ENCODE measurements at regions not wholly inside any gene's neighbourhood (a gene's known extent, or its start where the extent isn't known, plus 50 kb on each side); places are given as distances from the start of the nearest gene placed in this dataset.
"Not testable (repeated sequence)": the region's sequence is repeated elsewhere in the genome, so short reads cannot be mapped to it uniquely, and the experiment has no call there.

DNA sequence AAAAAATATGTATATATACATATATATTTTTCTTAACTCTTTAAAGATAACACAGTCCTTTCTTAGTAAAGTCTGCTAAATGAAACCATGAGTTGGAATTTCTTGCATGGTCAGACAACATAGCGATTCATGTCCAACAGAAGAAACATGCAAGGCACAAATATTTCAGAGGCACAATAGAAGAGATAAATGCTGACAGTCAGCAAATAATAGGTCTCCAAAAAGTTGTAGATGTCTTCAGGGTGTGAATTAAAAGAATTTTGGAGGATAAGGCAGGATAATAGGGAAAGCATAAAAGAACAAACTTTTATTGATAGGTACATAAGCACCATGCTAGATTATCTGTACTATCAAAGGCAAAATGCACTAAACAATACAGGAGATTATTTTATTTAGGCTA, 800.2 kb downstream of the PLCL1 start:
- no peak for DNase-seq

DNA sequence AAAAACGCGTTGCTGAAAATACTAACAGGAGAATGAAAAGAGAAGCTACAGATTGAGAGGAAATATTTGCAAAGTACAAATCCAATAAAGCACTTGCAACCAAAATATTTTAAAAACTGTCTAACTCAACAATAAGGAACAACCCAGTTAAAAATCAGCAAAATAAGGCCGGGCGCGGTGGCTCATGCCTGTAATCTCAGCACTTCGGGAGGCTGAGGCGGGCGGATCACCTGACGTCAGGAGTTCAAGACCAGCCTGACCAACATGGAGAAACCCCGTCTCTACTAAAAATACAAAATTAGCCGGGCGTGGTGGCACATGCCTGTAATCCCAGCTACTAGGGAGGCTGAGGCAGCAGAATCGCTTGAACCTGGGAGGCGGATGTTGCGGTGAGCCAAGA, 798.6 kb downstream of the PLCL1 start:
- DNase-seq: not testable (repeated sequence)

DNA sequence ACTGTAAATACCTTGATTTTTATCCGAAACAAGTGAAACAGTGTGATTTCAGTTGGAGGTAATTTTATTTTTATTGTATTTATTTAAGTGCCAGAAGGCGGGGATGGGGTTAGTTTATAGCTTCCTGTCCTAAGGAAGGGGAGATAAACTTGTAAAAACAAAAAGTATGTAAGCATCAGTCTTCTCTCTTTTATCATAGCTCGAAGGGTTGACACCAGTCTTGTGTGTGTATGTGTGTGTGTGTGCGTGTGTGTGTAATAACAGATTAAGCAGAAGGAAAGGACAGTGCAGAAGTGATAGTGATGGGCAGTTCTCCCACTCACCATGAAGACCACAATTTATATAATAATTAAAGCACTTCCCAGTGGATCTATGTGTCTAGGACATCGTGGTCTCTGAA, 793.3 kb downstream of the PLCL1 start:
- DNase-seq: no peak

DNA sequence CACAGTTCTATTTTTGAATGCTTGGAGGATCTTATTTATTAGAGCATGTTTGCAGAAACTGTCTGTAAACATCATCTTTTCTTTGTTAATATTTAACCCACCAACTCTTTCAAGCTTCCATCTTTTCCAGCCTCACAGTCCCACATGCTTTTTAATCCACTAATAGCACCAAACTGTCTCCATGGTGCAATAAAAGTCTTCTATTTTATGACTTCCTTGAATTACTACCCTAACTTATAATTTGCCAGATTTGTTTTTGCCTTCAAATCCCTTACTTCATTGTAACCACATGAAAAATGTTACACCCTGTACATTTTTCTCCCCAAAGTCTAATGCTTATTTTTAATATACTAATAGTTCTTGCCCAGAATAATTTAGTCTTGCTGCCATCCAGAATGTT, 792.6 kb downstream of the PLCL1 start:
- no peak for DNase-seq

DNA sequence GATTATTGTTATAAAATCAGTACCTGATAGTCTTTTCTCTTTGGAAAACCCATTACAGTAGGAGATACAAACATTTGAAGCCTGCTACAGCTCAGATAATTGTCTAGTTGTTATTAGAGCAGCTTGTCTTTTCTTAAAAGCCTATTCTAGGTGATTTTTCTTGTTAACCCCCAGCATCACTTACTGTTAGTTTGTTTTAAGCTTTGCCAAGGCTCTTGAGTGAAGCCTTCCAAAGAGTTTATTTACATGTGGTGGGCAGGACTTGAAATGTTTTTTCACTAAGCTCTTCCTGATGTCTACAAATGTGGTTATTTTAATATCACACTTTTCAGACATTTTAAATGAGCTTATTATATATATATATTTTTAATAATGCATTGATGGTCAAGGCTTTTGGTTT, 791.3 kb downstream of the PLCL1 start:
- no peak for DNase-seq

DNA sequence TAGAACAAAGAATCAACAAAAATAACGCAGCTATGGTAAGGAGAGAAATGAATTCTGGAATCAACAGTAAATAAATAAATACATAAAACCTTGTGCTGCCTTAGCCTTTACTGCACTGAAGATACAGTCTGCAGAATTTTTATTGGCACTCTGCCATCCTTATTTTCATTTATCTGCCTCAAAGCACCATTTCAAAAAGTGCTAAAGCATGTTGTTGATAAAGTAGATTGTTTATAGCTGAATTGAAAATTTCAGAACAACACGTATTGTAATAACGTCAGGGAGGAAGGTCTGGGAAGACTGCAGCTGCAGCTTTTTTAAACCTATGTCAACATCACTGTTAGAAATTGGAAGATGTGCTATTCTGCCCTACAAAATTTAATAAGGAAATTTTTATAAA, 787.2 kb downstream of the PLCL1 start:
- no peak for DNase-seq

DNA sequence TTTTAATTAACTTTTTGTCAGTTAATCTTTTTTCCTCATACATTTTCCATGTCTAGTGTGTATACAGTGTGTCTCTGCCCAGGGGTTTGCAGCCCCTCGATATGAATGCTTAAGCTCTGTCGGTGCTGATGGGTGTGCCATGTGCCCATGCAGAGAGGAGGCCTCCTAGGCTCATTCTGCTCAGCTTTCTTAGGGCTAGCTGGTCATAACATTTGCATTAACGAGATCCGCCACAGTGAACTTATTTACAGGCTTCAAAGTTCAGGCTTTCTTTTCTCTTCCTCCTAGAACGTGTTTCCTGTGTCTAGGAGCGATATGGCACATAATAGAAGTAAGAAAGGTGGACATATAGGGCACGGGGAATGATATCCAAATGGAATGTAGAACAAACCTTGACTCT, 783.3 kb downstream of the PLCL1 start:
- DNase-seq: no peak

DNA sequence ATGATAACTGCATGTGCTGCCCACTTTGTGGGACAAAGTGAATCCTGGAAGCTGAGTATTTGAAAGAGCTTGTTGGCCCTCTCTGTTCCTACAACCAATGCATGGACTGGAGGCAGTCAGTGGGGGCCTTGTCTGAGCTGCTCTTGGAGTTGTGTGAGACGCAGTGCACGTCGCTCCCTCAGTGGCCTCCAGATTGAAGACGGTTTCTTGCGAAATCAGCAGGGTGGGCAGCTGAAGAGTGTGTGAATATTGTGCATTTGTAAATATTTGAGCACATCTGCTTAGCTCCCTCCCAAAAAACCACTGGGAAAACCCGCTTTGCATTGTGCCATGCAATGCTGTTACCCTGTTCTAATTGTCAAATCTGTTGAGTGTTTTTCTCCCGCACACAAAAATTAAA, 782.8 kb downstream of the PLCL1 start:
- DNase-seq: no peak

DNA sequence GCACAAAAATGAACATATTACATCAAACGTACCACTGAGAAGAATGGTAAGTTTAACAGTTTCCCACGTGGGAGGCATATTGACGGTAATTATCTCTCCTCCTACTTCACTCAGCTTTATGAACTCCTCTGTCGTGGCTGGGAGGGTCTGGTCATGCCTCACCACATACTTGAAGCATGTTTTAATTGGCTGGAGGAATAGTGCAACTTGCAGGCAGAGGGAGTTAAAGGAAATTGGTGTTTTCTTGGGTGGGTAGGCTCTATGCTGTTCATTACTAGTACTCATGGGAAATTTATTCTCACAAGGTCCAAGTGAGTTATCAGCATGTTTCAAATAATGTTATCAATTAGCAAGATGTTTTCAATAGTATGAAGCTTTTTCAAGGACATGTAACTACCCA, 767.0 kb downstream of the PLCL1 start:
- DNase-seq: no peak

DNA sequence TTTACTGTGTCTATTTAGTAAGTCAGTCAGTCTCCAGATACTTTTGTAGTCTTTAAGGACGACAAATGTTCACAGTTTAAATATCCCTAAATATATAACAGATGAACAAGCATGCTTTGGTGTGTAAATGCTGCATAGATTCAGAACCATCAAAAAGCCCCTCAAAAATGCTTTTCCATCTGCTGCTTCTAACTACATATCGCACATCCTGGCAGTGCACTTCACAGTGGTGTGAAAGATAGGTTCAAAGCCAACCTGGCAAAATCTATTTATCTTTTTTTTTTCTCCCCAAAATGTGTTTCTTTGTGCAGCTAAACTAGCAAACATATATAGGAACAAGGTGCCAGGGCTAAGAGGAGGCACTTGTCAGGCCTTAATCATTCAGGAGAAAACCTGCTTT, 753.8 kb downstream of the PLCL1 start:
- DNase-seq: no peak

DNA sequence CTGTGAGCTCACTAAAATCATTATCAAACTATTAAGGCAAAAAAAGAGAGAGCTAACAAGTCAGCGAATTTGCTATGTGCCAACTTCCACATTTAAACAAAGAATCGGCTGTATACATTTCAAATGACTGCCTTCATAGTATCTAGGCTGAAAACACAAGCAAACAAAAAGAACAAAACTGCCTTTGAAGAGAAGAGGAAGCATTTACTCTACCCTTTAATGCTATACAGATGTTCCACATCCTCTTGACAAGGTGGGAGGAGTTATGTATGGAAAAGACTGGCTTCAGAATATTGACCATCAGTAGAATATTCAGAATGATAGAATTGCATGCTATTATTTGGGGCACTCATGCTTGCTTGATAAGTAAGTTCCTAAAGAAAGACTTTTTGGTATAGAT, 741.7 kb downstream of the PLCL1 start:
- no peak for DNase-seq

DNA sequence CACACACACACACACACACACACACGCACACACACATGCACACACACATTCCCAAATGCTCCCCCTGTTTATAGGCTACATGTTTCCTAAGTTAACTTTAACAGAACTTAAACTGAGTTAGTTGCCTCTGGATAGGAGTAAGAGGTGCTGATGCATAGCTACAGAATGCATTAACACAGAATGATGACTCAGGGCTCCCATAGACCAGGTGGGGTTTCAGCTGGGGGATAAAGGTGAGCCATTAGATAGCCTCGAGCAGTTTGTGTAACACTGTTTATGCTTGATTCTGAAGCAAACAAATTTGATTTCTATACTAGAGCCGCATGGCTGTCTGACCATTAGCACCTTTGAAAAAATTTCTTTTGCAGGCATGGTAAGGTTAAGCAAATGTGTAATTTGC, 741.0 kb downstream of the PLCL1 start:
- no peak for DNase-seq

DNA sequence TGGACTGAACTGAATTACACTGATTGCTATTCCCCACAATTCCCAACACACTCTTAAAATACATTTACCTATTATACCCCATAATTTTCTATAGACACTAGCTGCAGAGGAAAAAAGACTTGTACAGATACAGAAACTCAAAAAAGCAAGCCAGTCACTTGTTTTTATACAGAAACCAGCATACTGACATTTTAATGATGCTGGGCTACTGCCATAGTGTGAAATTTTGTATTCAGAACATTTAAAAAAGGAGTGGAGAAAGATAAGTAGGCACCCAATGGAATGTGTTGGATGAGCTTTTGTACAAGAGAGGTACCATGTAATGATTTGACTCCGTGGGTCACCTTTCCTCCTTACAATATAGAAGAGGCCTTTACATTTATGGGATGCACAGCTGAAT, 740.1 kb downstream of the PLCL1 start:
- DNase-seq: no peak

DNA sequence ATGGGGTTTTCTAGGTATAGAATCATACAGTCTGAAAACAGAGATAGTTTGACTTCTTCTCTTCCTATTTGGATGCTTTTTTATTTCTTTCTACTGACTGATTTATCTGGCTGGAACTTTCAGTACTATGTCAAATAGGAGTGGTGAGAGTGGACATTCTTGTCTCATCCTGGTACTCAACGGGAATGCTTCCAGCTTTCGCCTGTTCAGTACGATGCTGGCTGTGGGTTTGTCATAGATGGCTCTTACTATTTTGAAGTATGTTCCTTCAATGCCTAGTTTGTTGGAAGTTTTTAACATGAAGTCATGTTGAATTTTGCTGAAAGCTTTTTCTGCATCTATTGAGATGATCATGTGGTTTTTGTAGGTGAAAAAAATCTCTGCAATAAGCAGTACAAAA, 730.4 kb downstream of the PLCL1 start:
- DNase-seq: no peak

DNA sequence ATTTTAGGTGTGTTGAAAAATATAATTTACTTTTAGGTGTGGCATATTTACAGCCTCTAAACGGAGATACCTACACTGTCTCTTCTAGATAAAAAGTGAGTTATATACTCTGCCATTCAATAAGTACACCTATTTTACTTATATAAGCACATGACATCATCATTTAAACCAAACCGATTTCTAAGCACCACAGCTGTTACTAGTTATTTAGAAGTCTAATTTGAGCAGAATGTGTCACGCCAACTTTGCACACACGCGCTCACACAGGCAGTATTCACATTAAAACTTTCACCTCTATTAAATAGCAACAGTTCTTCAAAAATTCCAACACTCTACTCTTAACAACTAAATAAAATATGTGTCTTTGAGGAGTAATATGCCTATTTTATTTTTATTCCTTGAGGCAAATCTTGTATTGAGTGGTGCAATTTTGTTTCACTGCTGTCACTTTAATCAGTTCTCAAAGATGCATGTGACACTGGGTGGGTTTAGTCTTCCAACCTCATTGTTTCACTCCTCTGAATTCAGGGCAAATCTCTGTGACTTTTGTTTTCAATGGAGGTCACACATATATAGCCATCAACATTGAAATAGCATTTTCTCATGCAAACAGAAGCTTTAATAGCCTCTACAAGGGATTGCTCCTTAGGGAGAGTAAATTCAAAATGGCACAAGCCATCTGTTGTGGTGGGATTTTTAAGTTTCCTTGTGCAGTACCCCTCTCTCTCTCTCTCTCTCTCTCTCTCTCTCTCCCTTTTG, 721.0 kb downstream of the PLCL1 start:
- no peak for DNase-seq

DNA sequence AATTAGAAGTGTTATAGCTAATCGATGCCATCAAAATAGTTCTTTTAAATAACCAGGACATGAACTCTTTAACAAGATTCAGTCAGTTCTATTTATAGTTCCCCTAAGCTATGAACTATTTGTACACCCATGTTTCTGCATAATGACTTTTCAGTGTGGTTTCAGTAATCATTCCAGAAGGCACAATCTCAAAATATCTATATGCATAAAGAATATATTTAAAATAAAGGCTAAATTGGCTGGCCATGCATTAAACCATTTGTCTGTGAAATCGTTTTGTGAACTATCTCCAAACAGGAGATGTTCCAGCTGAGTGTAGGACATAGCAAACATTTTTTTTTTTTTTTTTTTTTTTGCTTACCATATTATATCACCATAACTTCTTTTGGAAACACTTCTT, 719.3 kb downstream of the PLCL1 start:
- no peak for DNase-seq

DNA sequence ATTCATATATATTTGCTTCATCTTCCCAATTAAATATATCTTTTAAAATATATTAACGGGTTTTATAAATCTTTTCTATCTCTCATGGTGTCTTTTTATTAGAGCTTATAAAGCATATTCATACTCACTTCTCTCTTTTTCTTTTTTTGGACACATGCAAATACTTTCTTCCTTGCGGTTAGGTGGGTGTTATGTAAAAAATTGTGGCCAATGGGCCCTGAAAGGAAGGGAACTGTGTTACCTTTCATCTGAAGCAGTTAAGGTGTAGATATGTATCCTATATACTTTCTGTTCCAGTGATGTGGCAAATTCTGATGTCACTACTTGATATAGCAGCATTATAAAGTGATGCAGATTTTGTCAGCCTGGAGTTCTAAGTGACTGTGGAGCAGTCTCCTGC, 714.5 kb downstream of the PLCL1 start:
- DNase-seq: no peak

DNA sequence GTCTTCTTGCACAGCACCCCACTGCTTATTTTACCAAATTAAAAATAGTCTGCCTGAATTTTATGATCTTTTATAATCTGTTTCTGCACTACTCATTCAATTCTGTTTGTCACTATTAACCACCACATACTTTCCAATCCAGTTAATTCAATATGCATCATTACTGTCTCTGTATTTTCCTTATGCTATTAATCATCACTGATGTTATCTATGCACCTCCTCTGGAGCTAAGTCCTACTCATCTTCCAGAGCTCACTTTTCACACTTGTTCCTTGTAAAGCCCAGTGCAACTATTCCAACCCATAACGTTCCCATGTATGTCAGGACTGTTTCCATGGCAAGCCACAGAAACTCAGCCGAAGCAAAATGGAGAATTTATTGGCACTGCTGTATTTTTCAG, 713.6 kb downstream of the PLCL1 start:
- no peak for DNase-seq

DNA sequence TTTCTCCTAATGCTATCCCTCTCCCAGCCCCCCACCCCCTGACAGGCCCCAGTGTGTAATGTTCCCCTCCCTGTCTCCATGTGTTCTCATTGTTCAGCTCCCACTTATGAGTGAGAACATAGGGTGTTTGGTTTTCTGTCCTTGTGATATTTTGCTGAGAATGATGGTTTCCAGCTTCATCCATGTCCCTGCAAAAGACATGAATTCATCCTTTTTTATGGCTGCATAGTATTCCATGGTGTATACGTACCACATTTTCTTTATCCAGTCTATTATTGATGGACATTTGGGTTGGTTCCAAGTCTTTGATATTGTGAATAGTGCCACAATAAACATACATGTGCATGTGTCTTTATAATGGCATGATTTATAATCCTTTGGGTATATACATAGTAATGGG, 704.2 kb downstream of the PLCL1 start:
- not testable (repeated sequence) for DNase-seq

DNA sequence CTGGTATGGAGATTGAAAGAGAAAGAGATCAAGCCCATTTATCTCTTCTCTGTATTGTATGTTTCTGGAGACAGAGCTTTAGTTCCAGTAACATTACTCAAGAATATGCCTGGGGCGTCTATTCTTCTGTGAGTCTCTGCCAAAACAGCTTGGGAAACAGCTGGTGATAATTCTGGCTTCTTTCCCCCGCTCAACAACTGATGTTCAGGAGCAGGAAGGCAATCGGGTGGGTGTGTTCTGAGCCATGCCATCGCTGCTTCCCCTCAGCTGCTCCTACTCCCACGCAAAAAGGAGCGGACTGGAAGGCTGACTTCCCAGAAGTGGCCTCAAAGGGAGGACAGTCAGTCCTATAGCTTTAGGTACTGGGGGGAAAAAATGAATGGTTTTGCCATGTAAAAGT, 695.1 kb downstream of the PLCL1 start:
- no peak for DNase-seq

DNA sequence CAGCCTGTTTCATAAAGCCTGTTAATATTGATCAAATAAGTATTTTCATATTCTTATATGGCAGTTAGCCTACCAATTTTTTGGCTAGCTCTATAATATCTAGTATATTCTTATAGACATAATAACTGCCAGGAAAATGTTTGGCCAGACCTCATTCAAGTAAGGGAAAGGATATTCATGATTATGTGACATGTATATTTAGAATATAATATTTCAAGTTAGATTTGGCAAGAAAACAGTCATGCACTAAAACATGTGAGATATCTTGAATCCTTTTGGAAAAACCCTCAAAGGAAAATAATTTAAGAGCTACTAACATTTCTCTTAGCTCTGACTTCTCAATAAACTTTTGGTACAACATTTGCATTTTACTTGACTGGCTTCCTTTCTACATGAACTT, 694.1 kb downstream of the PLCL1 start:
- DNase-seq: no peak

DNA sequence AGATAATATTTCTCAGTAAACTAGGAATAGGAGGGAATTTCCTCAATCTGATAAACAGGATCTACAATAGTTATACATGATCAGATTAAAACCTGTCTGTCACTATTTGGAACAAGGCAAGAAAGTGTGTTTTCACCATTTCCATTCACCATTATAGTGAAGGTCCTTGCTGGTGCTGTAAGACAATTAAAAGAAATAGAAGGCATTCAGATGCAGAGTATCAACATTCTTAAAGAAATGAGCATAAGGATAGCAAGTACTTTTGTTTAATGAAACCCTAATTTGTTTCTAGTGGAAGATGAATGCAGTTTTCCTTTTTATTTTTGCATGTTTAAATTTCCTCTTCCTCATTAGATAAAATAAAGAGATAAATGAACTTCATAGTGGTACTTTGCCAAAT, 693.7 kb downstream of the PLCL1 start:
- no peak for DNase-seq

DNA sequence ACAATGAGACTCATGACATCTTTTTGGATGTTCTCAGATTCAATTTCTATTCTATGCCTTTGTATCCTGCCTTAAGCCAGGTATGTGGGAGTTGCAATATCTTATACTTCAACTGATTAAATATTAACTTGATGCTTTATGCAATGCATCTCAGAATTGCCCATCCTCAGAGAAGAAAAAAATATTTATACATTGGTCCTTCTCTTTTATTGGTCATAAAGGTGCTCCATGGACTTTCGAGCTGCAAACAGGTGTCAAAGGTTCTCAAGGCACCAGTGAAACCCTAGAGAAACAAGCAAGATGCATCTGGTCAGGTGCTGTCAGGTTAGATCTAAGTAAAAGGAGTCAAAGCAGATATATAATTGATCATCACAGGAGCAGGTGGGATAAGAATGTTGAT, 690.5 kb downstream of the PLCL1 start:
- no peak for DNase-seq

DNA sequence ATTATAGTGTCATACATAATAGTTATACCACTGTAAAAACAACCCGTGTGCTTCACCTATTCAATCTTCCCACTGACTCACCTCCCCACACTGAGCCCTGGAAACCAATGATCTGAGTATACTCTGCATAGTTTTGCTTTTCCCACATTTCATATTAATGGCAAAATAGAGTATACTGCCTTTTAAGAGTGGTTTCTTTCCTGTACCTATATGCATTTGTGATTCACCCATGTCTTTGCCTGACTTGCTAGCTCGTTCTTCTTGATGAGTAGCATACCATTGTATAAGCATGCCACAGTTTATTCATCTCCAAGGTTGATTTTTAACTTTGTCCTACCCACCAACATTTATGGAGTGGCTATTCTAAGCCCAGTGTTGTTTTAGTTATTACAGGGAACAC, 686.4 kb downstream of the PLCL1 start:
- no peak for DNase-seq

DNA sequence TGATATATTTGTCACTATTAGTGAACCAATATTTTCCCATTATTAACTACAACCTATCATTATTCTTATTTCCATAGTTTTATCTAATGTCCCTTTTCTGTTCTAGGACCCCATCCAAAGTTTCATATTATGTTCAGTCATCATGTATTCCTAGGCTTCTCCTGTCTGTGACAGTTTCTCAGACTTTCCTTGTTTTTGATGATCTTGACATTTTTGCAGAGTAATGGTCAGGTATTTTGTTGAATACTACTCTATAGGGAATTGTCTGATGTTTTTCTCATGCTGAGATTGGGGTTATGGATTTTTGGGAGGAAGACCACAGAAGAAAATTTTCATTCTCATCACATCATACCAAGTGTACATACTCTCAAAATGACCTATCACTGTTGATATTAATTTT, 684.6 kb downstream of the PLCL1 start:
- no peak for DNase-seq

DNA sequence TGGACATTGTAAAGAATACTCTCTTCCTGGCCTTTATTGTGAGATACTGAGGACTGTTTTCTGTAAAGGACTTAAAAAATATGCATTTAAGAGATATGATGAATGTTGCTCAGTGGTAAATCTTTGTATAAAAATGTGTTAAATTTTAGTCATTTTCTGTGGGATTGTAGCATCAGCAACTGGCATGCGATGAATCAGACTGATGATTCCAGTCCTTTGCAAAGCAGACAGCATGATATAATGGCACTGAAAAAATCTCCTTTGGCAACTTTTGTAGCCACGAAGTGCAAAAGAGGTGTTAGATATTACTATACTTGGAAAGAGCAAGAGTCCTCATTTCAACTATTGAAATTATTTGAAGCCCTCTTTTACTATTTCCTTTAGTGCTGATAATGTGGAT, 678.7 kb downstream of the PLCL1 start:
- DNase-seq: no peak
